ENCODE measurements at regions not wholly inside any gene's neighbourhood (a gene's known extent, or its start where the extent isn't known, plus 50 kb on each side); places are given as distances from the start of the nearest gene placed in this dataset.

- FAIRE-seq = no peak
- no peak for DNase-seq (ENCODE audit: insufficient read length, low spot score)
- TF ChIP-seq, protein P1, sequence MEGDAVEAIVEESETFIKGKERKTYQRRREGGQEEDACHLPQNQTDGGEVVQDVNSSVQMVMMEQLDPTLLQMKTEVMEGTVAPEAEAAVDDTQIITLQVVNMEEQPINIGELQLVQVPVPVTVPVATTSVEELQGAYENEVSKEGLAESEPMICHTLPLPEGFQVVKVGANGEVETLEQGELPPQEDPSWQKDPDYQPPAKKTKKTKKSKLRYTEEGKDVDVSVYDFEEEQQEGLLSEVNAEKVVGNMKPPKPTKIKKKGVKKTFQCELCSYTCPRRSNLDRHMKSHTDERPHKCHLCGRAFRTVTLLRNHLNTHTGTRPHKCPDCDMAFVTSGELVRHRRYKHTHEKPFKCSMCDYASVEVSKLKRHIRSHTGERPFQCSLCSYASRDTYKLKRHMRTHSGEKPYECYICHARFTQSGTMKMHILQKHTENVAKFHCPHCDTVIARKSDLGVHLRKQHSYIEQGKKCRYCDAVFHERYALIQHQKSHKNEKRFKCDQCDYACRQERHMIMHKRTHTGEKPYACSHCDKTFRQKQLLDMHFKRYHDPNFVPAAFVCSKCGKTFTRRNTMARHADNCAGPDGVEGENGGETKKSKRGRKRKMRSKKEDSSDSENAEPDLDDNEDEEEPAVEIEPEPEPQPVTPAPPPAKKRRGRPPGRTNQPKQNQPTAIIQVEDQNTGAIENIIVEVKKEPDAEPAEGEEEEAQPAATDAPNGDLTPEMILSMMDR (IDR thresholded peaks at IDR 0.05; ENCODE audit: insufficient read depth, missing control alignments) = no peak
Measured at GRCh38 chr9:26243029-26243697, 564.9 kb upstream of the TUSC1 start.

GRCh38 chr9:26240020-26240419, 561.8 kb upstream of the TUSC1 start:
- TF ChIP-seq, protein P1 (IDR thresholded peaks at IDR 0.05; ENCODE audit: insufficient read depth, missing control alignments) = no peak
- no peak for FAIRE-seq
- DNase-seq (ENCODE audit: insufficient read length, low spot score) = no peak

- FAIRE-seq = no peak
- TF ChIP-seq, protein P1 (IDR thresholded peaks at IDR 0.05; ENCODE audit: insufficient read depth, missing control alignments) = no peak
- DNase-seq (ENCODE audit: insufficient read length, low spot score) = no peak
Measured at GRCh38 chr9:26237256-26237655, 559.0 kb upstream of the TUSC1 start.

- TF ChIP-seq, protein P1 (IDR thresholded peaks at IDR 0.05; ENCODE audit: insufficient read depth, missing control alignments) = no peak
- DNase-seq (ENCODE audit: insufficient read length, low spot score) (no peak), FAIRE-seq (no peak)
Measured at GRCh38 chr9:26234865-26235264, 556.6 kb upstream of the TUSC1 start.

- DNase-seq (ENCODE audit: insufficient read length, low spot score) (no peak), FAIRE-seq (no peak)
- TF ChIP-seq, protein P1 (IDR thresholded peaks at IDR 0.05; ENCODE audit: insufficient read depth, missing control alignments) = no peak
Measured at GRCh38 chr9:26231391-26231790, 553.1 kb upstream of the TUSC1 start.

DNA sequence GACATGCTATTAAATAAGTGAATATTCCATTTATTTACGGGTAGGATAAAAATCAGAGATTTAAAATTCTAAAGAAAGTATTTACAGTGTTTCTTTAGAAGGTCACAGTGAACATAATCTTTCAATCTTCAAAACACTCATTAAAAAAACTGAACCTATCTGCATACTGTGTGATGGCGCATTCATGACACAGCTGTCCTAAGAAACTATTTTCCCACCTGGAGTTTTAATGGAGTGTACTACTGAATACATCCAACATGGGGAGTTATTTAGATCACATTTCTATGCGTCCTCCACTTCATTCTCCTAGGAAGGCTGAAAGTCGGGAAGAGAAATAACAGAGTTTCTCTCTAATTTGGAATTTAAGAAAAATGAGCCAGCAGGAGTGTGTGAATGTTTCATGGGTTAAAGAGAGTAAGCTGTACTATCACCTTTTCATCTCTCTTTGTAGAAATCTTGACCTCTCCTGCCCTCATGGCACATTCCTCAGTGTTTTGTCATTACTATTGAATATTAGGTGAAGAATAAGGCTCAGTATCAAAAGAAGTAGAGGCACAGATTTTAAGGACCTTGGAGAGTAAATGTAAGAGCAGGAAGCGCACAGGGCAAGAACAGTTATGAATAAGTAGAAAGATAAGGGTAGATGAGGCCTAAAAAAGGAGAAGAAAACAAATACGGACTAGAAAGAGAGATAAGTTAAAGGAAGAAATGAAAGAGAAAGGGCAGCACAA, 551.2 kb upstream of the TUSC1 start:
- TF ChIP-seq, protein P1 (IDR thresholded peaks at IDR 0.05; ENCODE audit: insufficient read depth, missing control alignments) = no peak
- DNase-seq (ENCODE audit: insufficient read length, low spot score) (no peak), FAIRE-seq (no peak)

DNA sequence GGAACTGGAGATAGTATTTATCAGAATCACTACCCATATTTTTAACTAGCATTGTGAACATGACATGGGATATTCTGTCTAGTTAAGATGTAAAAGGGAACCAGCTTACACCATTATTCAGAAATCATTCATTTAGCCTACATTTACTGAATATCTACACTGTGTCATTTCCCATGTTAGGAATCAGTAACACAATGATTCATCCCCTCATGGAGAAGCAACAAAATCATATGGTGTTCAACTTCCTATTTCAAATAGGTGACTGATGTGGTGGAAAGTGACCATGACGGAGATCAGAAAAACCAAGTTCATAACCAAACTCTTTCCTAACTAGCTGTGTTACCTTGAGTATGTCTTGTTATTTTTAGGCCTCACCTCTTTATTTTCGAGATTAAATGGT, 550.0 kb upstream of the TUSC1 start:
- TF ChIP-seq, protein P1 (IDR thresholded peaks at IDR 0.05; ENCODE audit: insufficient read depth, missing control alignments) = no peak
- no peak for FAIRE-seq
- DNase-seq (ENCODE audit: insufficient read length, low spot score) = no peak

Data from D721Med (cell line).